ENCODE measurements at regions not wholly inside any gene's neighbourhood (a gene's known extent, or its start where the extent isn't known, plus 50 kb on each side); places are given as distances from the start of the nearest gene placed in this dataset.

DNA sequence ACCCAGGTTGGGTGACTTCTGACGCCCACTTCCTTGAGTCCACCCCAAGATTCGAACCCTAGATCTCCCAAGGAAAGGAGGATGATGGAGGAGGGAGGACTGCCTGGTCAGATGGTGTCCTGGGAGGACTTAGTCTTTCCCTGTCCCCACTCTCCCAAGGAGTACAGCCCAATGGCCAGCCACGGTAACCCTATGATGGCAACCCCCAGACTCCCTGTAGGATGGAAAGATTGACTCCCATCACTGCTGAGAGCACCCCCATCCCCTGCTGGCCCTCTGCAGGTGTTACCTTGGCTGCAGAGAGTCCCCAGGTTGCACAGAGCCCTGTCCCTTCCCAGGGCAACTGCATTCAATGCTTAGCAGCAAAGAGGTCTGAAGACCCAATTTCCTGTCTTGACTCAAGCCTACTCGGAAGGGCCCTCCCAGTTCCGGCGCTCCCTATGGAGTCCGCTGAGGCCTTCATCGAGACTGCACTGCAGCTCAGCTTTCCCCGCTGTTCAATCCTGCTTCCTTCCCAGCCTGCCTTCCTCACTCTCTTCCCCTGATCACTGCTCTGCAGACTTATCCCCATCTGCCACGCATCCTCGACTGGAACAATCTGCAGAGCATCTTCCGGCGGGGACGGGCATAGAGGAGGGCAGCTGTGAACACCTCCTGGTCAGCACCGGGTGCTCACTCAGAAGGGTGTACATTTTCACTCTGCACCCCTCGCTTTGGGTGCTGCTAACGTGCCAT lies 50.8 kb upstream of the OCM2 start:
- DNase-seq = no peak

DNA sequence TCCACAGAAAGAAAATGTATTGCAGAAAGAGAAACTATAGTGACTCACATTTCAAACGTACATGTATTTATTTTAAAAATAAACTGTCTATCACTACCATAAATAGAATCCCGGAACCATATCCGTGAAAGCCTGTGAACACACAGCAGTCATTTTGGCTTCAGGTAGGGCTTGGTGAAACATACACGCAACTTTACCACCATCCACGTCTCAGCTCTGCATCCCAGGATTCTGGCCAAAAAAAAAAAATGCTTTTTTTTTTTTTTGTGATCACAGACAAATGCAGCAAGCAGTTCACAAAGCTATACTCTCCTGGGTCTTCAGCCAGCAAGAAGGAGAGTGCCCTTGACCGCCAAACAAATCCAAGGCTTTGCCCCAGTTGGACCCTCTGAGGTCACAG lies 56.8 kb upstream of the OCM2 start:
- DNase-seq = no peak

DNA sequence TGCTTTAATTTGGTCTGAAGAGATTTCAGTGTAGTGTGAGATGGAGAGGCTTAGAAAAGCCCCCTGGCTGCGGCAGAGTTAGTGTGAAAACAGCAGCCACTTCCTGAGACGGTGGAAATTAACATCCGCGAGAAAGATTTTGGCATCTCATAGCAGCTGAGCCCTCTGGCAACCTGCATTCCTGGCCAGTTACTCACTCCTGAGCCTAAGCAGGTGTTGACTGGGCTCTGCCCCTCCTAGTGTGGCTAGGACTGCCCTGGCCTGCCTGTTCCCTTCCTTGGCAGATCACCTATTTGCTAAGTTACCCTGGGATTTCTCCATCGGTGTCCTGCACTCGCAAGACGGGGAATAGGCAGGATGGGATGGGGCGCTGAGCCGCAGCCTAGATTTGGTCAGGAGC lies 57.6 kb upstream of the LMTK2 start:
- no peak for DNase-seq

DNA sequence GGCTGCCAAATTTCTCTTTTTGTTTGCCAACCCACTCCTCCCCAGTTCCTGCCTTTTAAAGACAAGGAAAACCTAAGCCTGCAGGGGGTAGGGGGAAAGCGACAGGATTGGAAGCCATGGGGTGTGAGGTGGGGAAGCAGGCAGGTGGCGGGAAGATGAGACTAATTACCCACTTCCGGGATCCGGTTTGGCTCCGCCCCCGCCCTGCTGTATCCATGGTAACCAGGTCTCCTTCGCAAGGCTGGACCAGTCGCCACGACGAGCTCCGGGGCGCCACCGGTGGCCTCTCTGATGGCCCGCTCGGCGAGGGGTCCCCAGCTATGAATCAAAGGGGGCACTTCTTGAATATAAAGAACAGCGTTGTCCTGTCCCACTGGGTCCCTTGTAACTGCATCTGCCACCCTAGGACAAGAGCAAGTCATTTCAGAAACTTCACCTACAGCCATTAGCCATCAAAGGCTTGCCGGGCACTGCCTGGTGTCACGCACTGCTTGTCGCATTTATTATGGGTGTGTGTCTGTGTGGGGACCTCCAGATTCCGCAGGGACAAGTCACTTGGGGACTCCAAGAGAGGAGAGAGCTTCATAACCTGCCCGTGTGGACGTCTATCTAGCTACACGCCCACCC lies 55.4 kb upstream of the LMTK2 start:
- DNase-seq = peak; percentile 52

DNA sequence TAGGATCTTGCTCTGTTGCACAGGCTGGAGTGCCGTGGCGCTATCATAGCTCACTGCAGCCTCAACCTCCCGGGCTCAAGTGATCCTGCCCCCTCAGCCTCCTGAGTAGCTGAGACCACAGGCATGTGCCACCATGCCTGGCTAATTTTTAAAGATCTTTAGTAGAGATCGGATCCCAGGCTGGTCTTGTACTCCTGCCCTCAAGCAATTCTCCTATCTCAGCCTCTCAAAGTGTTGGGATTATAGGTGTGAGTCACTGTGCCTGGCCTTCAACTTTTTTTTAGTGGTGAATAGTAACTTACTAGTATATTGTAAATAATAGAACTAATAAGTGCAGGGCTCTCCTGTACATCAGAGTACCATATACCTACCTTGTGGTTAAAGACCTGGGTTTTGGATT lies 52.1 kb upstream of the LMTK2 start:
- DNase-seq = no peak

DNA sequence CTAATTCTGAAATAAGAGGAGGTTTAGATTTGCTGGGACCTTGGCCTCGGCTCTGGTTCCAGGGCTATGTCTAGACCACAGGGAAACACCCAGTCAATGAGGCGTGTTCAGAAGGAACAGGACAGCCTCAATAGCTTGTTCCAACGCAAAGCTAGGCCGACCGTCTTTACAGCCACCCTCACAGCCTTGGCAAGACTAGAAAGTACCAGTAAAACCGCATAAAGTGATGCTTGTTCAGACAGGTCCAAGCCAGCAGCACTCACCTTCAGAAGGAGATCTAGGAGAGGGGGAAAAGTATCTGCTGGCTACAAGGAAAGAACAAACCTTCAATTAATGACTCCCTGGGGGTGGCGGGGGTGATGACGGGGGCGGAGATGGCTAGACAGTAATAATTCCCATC lies 50.1 kb upstream of the LMTK2 start:
- DNase-seq = no peak

Data from CD4-positive, alpha-beta T cell treated with Interleukin-17A for 1 hour (primary cell).